H1 (cell line): ENCODE measurements at regions not wholly inside any gene's neighbourhood (a gene's known extent, or its start where the extent isn't known, plus 50 kb on each side); places are given as distances from the start of the nearest gene placed in this dataset.

ENCODE experiments used
- BCL11A ChIP-seq, 2 experiments: IDR thresholded peaks; one replicate each; pipeline ENCODE4 v1.6.1; 2011; ENCODE audit warnings: low read depth in 2 of 2, low read length in 2 of 2, mild to moderate bottlenecking in 2 of 2
- CBX5 ChIP-seq: fragments of 300-800, 300-1000 bp; sonication (generic); IDR thresholded peaks from 2 replicates; pipeline ENCODE4 v1.7.1; 2016; ENCODE audit warnings: antibody characterized with exemption, low read length, low read depth
- CBX8 ChIP-seq: fragments of 300-800, 300-1000 bp; sonication (generic); IDR thresholded peaks from 2 replicates; pipeline ENCODE4 v1.7.1; 2016; ENCODE audit warnings: low read depth, low read length, borderline replicate concordance
- CEBPB ChIP-seq: IDR thresholded peaks from 2 replicates; pipeline ENCODE4 v1.6.1; 2012; ENCODE audit warnings: low read depth, low read length
- POLR2A ChIP-seq, 2 experiments: IDR thresholded peaks; 1 replicate in 1 of 2; 2 replicates in 1 of 2; pipeline ENCODE4 v1.6.1; 2011; ENCODE audit warnings: low read depth in 2 of 2, low read length in 2 of 2, mild to moderate bottlenecking in 2 of 2; ENCODE audit errors: control extremely low read depth in 1 of 2
- TAF1 ChIP-seq: IDR thresholded peaks from 2 replicates; pipeline ENCODE4 v1.6.1; 2011; ENCODE audit warnings: mild to moderate bottlenecking, low read depth, low read length

GRCh38 chr6:2433711-2434110 is 188.3 kb upstream of the GMDS start (continued):
- no peak for TF ChIP-seq CBX8
- no peak for TF ChIP-seq POLR2A (IDR thresholded peaks at IDR 0.05; ENCODE audit: control extremely low read depth in 1 of 2, low read depth in 2 of 2, low read length in 2 of 2)
- no peak for TF ChIP-seq TAF1
- TF ChIP-seq CEBPB: no peak
- TF ChIP-seq BCL11A (IDR thresholded peaks at IDR 0.05; ENCODE audit: low read depth in 2 of 2, low read length in 2 of 2): no peak
- TF ChIP-seq CBX5: no peak
